GM18508 (cell line): ENCODE measurements at regions not wholly inside any gene's neighbourhood (a gene's known extent, or its start where the extent isn't known, plus 50 kb on each side); places are given as distances from the start of the nearest gene placed in this dataset.

ENCODE experiments used
- ATAC-seq: cut with Tn5 transposase; IDR thresholded peaks from one replicate; pipeline ENCODE4 v1.9.1; 2021; ENCODE audit warnings: moderate number of reproducible peaks; ENCODE audit not compliant: insufficient read depth, unreplicated experiment

DNA sequence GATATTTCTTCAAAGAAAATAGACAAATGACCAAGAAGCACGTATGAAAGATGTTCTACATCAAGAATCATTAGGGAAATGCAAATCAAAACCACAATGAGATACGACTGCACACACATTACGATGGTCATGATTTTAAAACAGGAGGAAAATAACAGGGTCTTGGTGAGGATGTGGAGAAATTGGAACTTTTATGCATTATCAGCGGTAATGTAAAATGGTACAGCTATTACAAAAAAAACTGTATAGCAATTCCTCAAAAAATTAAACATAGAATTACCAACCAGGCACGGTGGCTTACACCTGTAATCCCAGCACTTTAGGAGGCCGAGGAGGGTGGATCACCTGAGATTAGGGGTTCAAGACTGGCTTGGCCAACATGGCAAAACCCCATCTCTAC lies 178.8 kb upstream of the NEBL start:
- ATAC-seq, result no peak

DNA sequence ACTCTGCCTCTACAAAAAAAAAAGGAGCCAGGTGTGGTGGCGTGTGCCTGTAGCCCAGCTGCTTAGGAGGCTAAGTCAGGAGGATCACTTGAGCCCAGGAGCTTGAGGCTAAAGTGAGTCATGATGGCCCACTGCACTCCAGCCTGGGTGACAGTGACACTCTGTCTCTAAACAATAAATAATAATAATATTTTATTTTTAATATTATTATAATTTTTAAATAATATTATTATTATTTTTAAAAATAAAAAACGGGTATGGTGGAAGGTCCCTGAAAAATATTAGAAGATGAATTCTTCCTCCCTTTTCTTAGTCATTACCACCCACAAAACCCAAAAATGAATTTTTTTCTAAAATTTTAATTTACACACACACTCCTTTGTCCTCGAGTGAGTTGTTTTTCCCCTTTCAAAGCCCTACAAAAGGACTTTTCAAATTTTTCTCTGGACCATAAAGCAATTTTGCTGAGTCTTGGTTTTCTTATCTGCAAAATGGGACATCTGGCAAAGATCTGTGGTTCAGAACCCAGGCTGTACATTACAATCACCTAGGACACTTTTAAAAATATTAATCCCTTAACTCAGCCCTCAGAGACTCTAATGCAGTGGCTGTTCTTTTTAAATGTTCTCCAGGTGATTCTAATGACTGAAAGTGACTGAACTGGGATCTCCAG lies 174.0 kb upstream of the NEBL start:
- ATAC-seq, result no peak

DNA sequence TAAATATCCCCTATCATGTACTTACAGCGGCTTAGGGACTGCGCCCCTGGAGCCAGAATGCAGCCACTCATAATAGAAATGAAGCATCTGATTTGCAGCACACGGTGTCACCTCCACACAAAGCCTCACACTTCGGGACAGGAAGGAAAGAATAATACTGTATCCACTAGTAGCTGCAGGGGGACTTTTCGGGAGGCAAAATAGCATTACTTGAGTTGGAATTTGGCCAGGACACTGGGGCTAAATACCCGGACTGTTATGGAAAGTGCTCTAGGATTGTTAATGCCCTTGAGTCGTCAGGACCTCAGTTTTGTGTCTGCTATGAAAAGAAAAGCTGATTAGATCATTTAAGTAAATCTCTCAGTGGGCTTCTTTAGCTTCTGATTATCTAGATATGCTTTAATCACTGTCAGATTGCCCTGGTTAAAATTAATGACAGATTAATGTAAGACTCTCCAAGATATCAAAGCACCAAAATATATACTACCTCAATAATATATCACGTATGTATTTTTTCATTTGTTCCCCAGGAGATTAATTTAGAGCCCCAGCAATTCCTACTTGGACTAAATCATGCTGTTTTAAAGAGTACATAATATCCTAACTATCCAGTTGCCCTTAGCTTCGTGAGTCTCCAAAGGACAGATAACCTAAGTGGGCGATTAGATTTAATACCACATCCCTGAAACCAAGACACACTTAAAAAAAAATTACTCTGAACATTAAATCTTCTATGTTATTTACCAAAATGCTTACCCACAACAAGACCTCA lies 173.0 kb upstream of the NEBL start:
- ATAC-seq, result no peak

DNA sequence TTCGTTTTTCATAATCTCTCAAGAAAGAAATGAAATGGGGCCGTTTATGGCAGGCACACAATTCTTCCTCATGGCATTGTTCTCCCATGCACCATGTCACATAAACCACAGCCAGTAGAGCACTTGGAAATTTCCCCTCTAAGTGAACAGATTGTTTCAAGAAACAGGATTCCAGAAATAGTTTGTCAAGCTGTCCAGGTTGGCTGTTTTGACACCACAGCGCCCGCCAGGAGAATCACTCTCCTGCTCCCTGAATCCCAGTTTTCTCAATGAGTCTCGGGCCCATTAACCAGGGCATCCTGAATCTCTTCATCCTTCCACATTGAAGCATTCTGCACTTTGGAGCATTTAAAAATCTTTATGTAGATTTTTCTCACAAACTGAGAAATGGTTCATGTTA lies 172.2 kb upstream of the NEBL start:
- no peak for ATAC-seq

DNA sequence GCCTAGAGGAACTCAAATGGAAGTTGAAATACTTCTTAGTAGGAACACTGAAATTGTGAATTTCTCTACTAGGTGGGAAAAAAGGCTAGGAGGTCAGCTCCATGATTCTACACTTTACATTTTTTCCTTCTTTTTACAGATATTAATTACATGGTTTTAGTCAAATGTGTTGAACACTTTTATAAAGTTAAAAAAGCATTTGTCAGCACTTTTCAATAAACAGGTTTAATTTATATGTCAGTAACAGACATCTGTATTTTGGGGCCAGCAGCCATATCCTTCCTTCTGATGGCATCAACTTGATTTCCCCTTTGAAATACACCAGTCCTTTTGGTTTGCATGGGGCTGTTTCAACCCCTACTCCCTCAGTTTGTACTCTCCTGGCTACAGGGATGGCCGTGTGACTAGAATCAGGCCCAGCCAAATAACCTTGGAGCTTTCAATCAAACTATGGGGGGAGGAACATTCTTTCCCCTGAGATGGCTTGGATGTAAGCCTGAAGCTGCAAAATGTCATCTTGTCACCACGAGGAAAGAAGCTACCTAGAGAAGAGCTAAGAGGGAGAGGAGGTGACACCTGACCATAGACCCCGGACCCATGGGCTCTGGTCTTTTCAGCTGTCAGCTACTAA lies 171.0 kb upstream of the NEBL start:
- no peak for ATAC-seq

DNA sequence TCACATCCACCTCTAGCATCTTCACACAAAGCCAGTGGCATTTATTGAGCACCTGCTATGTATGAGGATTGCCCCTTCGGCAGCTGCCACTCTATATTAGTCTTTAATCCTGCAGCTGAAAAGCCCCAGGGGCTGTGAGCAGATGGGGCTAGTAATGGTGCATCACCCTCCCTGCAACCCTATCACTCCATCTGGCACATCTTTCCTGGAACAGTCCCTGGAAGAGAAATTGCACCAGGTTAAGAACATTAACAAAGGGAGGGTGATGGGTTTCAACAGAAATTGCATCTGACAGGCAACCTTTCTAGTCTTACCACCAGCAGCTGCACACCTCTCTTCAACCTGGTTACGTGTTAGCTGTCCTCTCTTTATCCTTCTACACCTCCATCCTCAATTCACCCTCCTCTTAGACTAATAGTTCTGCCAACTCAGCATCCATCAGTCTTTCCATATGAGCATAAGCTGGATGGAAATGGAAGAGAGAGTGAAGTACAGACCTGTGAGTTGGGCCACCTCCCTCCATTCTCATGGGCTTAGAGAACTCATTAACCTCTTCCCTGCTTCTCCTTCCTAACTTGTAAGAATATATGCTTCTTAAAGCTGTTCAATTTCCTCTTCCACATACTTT lies 168.6 kb upstream of the NEBL start:
- ATAC-seq, result no peak

DNA sequence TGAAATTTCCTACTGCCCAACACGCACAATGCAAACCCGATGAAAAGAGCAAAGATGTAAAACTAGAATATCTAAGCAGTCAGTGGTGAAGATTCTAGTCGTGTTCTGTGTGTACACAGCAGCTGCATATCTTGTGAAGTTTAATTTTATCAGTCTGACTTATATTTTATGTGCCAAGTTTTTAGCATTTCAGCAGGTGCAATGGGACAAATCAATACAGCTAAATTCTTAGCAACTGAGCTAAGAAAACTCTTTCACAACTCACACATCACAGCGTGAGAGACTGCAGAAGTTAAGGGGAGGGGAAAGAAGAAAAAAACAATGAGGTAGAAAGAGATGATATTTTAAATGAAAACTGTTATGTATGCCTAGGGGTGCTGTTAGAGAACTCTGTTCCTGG lies 164.9 kb upstream of the NEBL start:
- no peak for ATAC-seq

DNA sequence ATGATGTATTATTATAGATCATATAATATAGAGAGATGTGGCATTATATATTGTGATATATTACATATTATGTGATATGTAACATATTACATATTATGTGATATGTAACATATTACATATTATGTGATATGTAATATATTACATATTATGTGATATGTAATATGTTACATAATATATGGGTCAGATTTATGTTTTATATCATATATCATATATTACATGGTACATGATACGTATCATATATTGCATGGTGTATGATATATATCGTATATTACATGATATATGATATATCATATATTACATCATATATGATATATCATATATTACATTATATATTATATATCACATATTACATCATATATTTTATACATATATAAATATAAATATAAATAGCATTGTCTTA lies 164.1 kb upstream of the NEBL start:
- ATAC-seq, result no peak

DNA sequence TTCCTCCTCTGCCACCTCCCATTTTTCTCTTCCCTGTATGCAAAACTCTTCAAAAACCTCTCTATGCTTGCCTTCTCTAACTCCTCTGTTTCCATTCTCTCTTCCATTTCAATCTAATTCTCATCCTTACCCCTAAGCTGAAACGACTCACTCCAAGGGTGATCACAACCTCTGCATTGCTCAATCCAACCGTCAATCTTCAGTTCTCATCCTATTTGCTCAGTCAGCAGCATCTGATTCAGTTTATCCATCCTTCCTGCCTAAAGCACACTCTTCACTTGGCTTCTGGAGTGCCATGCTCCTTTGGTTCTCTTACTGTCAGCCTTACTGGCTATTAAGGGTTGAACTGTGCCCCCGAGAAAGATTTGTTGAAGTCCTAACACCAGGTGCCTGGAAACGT lies 163.5 kb upstream of the NEBL start:
- ATAC-seq, result no peak

DNA sequence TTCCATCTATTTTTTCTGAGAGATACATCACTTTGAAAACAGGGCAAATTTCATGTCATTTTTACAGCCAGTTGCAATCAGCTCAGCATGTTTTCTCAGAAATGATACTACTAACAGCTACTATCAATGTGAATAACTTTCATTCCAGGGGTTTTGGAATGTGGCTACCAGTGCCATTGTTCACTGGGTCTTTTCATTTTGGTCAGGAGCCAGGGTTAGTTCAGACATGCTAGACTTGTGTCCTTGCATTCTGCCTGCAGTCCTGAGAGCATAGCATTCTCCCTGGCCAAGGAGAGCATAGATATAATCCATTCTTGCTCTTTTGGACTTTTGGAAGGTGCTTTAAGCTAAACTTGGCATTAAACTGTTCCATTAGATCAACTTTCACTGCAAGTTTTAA lies 160.9 kb upstream of the NEBL start:
- ATAC-seq, result no peak

DNA sequence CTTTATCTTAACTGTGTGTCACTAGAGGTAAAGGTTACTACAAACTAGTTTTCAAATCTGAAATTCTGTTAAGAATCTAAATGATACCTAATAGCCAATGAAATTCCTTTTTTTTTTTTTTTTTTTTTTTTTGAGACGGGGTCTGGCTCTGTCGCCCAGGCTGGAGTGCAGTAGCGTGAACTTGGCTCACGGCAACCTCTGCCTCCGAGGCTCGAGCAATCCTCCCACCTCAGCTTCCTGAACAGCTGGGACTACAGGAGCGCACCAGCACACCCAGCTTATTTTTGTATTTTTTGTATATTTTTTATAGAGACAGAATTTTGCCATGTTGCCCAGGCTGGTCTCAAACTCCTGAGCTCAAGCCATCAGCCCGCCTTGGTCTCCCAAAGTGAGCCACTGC lies 160.3 kb upstream of the NEBL start:
- no peak for ATAC-seq

DNA sequence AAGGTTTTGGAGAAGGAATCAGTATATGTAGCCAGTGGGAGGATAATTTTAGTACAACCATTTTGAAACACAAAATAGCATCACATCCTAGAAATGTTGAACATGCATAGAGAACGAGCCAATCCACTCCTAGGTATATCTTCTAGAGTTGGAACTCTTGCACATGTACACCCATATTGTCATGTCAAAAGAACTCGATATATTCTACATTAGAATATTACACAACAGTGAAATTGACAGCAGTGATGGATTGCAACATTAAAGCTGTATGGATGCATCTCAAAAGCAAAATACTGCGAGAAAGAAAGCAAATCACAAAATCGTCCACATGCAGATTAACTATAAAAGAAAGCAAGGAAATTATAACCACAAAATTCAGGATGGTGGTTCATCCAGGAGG lies 159.3 kb upstream of the NEBL start:
- no peak for ATAC-seq

DNA sequence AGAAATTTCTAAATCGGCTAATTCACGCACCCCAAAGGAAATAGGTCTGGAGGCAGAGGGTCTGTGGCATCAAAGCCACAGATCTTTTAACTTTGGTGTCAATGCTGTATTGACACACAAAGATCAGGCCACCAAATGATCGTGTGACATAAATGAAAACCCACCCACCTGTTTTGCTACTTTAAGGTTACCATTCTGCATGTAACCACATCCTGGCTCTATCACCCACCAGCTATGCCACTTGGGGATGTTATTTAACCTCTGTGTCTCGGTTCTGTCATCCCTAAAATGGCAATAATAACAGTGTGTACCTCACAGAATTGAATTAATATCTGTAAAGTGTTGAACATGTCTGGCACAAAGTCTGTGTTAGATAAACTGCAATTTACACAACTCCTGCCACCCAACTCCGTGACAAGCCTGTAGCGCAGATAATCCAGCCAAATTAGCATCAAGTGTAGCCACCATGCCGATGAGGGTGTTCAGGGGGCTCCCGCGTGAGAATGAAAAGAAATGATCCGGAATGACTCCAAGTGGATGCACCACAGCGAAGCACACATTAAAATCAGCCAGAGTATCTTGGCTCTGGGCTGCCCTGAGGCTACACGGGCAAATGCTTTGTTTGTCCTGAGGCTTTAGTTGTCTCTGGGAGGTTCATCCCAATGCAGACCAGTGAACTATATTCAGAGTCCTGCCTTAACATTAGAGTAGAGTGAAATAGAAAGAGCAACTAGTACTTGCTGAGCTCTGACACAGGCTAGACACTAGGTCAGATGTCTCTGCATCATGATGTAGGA lies 158.4 kb upstream of the NEBL start:
- no peak for ATAC-seq

DNA sequence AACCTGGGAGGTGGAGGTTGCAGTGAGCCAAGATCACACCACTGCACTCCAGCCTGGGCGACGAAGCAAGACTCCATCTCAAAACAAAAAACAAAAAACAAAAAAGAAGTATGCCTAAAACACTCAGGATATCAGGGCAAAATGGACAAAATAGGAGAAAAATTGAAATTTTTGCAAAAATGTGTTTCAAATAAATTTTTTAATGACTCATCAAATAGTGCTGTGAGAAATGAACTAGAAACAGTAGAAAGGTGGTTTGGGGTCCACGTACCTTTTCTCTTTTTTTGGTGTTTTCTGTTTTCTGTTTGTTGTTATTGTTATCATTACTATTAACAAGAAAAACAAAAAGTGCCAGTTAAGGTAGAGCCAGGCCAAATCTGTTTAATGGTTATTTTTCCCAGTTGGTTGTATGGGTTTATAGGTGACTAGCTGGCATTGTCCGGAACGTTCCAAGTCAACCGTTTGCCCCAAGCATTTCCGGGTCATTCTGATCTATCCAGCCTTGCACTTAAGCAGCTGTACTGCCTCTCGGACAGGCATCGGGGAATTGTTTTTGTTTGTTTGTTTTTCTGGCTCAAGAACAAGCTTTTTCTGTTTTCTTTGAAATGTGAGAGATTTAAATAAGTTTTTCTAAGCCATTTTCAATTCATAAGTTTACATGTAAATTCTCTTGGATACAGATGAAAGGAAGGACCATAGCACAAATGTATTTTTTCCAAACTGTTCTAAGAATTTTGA lies 157.0 kb upstream of the NEBL start:
- no peak for ATAC-seq

DNA sequence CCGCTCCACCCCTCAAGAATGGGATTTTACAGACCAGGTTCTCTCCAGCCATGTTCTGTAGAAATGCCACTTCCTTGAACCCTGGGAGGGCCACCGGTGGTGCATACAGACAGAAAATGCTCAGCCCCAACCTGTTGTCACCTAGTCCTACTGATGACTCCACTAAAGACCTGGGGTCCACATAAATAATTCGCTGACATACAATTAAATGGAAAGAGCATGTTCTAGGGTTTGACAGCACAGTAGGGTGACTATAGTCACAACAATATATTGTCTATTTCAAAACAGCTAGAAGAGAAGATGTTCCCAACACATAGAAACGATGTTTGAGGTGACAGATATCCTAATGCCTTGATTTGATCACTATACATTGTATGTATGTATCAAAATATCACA lies 155.6 kb upstream of the NEBL start:
- ATAC-seq, result no peak

DNA sequence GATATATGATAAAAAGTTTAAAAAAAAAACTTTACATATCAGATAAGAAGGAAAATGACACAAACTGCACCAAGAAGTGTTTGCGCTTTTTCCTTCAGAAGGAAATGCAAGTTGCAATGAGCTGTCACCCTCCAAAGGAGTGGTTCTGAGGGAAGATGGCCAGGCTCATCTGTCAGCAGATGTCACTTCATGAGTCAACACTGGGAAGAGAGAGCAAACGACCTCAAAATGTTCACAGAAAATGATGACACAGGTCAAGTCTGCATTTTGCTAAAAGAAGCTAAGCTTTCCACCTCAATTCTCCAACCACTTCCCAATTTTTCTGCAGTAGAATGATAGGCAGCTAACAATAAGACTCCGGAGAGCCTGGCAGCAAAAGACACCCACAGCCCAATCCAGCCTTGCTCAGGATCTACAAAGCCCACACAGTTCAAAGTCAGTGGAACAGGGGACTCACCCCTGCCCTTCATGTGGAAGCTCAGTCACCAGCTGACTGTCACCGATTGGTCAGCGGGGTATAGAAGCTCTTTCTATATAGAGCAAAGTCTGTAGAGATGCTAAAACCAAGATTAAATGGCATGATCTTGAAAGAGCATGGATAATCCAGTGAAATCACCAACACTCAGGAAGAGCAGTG lies 155.1 kb upstream of the NEBL start:
- no peak for ATAC-seq

DNA sequence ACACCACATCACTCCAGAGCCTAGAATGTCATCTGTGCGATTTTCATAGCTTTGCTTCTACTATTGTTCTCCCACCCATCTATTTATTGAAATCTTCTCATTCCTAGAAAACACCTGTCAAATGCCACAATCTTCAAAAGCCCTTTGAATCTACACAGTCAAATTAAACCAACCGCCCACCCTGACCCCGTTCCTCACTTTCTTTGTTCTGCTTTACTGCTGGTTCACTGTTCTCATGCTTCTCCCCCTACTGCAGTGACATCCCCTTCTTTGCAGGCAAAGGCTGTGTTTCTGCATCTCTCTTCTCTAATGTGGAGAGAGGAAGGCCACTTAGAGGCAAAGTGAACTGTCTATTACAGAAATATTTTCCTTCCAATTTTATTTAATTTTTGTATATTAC lies 152.4 kb upstream of the NEBL start:
- ATAC-seq, result no peak

DNA sequence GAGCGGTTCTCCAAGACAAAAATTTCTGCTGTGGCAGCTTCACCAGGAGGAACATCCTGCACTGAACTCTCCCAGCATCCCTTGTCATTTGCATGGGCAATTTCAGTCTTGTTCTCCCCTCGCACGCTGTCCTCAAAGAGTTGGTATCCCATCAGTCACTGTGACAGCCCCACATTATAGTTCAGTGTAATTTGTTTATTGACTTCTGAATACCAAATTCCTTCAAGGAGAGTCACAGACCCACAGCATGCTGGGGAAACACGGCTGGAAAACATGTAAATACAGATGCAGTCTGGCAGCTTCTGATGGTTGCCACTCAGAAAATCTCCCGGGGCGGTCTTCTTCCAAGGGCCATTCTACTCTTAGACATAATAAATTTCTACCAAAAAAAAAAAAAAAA lies 151.0 kb upstream of the NEBL start:
- ATAC-seq, result no peak

DNA sequence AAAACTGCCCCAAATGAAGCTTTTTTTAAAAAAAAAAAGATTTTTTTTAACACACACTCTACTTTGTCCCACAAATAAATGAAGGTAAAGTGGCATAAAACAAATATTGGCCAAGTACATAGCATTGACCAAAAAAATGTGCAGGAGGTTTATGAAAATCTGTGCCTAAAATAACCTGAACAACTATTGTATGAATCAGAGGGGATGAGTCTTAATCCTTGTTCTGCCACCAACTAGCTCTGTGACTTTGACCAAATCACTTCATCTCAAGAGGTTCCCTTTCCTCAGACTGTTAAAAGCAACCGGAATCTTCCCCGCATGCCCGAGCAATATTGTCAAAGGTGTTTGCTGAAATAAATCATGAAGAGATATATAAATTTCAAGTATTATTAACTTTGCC lies 150.4 kb upstream of the NEBL start:
- no peak for ATAC-seq
